ENCODE measurements at regions not wholly inside any gene's neighbourhood (a gene's known extent, or its start where the extent isn't known, plus 50 kb on each side); places are given as distances from the start of the nearest gene placed in this dataset.

DNA sequence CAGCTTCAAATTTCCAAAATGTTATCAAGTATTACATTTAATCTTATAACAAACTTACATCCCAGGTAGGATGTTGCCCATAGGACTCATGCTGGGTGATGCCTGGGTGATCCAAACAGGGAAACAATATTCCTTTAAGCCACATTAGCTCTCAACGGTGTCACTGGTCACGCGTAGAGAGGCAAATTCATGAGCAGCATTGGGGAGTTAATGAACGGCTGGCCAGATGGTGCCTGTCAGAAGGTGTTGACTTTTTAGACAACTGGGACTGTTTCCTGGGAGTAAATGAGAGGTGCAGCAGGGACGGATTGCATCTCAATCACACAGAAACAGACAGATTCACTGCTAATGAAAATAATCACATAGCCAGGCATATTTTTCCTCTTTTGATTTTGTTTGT, 83.3 kb upstream of the ID4 start:
- DNase-seq (no peak), ATAC-seq (no peak)
- no peak for TF ChIP-seq EZH2 (IDR thresholded peaks at IDR 0.05; ENCODE audit: low read length, unreplicated experiment)
- TF ChIP-seq, protein P1, sequence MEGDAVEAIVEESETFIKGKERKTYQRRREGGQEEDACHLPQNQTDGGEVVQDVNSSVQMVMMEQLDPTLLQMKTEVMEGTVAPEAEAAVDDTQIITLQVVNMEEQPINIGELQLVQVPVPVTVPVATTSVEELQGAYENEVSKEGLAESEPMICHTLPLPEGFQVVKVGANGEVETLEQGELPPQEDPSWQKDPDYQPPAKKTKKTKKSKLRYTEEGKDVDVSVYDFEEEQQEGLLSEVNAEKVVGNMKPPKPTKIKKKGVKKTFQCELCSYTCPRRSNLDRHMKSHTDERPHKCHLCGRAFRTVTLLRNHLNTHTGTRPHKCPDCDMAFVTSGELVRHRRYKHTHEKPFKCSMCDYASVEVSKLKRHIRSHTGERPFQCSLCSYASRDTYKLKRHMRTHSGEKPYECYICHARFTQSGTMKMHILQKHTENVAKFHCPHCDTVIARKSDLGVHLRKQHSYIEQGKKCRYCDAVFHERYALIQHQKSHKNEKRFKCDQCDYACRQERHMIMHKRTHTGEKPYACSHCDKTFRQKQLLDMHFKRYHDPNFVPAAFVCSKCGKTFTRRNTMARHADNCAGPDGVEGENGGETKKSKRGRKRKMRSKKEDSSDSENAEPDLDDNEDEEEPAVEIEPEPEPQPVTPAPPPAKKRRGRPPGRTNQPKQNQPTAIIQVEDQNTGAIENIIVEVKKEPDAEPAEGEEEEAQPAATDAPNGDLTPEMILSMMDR (conservative IDR thresholded peaks at IDR 0.05; ENCODE audit: low read depth, low read length), result no peak
- TF ChIP-seq EZH2phosphoT487 (IDR thresholded peaks at IDR 0.05; ENCODE audit: borderline replicate concordance, low read length), result no peak
- Histone ChIP-seq H3K36me3 (ENCODE audit: low read depth, low read length) (no peaks in the 10 kb centered on the region), H3K9me3 (ENCODE audit: low read length) (no peaks in the 10 kb centered on the region), H2AFZ (ENCODE audit: low read length) (no peak overlapping the region), H3K27me3 (ENCODE audit: low read length) (no peaks in the 10 kb centered on the region), H3F3A (ENCODE audit: low read length, unreplicated experiment) (no peaks in the 10 kb centered on the region), H4K20me1 (ENCODE audit: low read length) (no peaks in the 10 kb centered on the region), H3K4me2 (ENCODE audit: low read length) (no peak overlapping the region), H3K4me3 (ENCODE audit: low read length) (no peak overlapping the region), H3K27ac (ENCODE audit: low read length) (no peak overlapping the region), H3K79me2 (ENCODE audit: low read length) (no peaks in the 10 kb centered on the region), H3K4me1 (ENCODE audit: insufficient read depth, low read length) (peaks cover 30% of the 10 kb centered on the region), H3K9me2 (replicated peaks; ENCODE audit: low read length) (no peaks in the 10 kb centered on the region), H3K9ac (ENCODE audit: low read length) (no peak overlapping the region)
- ChIA-PET CTCF (no interaction called here), POLR2A (ENCODE audit: unreplicated experiment) (no interaction called here)
- intact Hi-C loops (cut with micrococcal nuclease), result loop anchor here (2.0 kb wide), 1 partner anchor 49 kb away; no protein-coding TSS in a partner anchor
- BruUV-seq (replicated peaks), result no TSS peak

DNA sequence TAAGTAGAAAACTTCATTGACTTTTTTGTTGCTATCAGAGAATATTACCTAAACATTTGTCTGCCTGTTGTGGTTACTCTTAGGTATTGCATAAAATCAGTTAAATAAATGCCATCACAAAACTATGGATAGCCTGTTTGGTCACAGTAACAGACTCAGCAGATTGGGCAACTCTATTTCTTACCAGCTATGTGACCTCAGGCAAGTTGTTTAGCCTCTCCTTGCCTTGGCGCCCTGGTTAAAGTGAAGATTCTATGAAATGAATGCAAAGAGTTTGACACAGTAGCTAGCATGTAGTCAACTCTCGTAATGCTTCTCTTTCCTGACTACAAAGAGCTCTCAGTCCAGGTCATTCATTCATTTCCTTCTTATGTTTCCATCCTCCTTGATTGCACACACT, 82.5 kb upstream of the ID4 start:
- ATAC-seq (no peak), DNase-seq (no peak)
- no peak overlapping the region for H3K9ac ChIP-seq (ENCODE audit: low read length)
- no peak overlapping the region for H3K27ac ChIP-seq (ENCODE audit: low read length)
- H3K27me3 ChIP-seq (ENCODE audit: low read length), result no peaks in the 10 kb centered on the region
- intact Hi-C loops (cut with micrococcal nuclease), result no loop called here
- H3K9me2 ChIP-seq (replicated peaks; ENCODE audit: low read length), result no peaks in the 10 kb centered on the region
- POLR2A ChIA-PET (ENCODE audit: unreplicated experiment), result no interaction called here
- no TSS peak for BruUV-seq (replicated peaks)
- peaks cover 38% of the 10 kb centered on the region for H3K4me1 ChIP-seq (ENCODE audit: insufficient read depth, low read length)
- H4K20me1 ChIP-seq (ENCODE audit: low read length), result no peaks in the 10 kb centered on the region
- H3K4me2 ChIP-seq (ENCODE audit: low read length), result no peak overlapping the region
- H3K4me3 ChIP-seq (ENCODE audit: low read length), result no peak overlapping the region
- H3F3A ChIP-seq (ENCODE audit: low read length, unreplicated experiment), result no peaks in the 10 kb centered on the region
- TF ChIP-seq EZH2 (IDR thresholded peaks at IDR 0.05; ENCODE audit: low read length, unreplicated experiment), result no peak
- TF ChIP-seq, protein P1 (conservative IDR thresholded peaks at IDR 0.05; ENCODE audit: low read depth, low read length), result no peak
- TF ChIP-seq EZH2phosphoT487 (IDR thresholded peaks at IDR 0.05; ENCODE audit: borderline replicate concordance, low read length), result no peak
- H2AFZ ChIP-seq (ENCODE audit: low read length), result no peak overlapping the region
- no peaks in the 10 kb centered on the region for H3K36me3 ChIP-seq (ENCODE audit: low read depth, low read length)
- no peaks in the 10 kb centered on the region for H3K9me3 ChIP-seq (ENCODE audit: low read length)
- CTCF ChIA-PET, result no interaction called here
- no peaks in the 10 kb centered on the region for H3K79me2 ChIP-seq (ENCODE audit: low read length)

DNA sequence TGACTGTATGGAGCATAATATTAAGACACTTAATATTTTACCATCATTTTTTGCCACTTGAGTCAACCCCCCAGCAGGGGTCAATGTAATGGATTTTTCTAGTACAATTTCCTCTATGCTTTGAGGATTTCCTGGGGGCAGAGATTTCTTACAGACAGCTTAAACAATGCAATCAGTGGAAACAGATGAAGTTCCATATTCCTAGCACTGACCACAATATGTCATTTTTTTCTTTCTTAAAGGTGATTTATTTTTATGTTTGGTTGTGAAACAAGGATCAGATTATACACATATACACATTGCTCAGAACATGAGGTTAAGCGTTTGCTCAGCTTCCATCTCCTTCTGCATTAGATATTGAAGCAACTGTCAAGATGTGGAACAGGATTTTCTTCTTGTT, 82.0 kb upstream of the ID4 start:
- CTCF ChIA-PET, result no interaction called here
- Histone ChIP-seq H3K27me3 (ENCODE audit: low read length) (no peaks in the 10 kb centered on the region), H3K27ac (ENCODE audit: low read length) (no peak overlapping the region), H3K9me3 (ENCODE audit: low read length) (no peaks in the 10 kb centered on the region), H3K4me3 (ENCODE audit: low read length) (no peak overlapping the region), H3K79me2 (ENCODE audit: low read length) (no peaks in the 10 kb centered on the region), H3K4me2 (ENCODE audit: low read length) (no peak overlapping the region), H3K9me2 (replicated peaks; ENCODE audit: low read length) (no peaks in the 10 kb centered on the region), H3K4me1 (ENCODE audit: insufficient read depth, low read length) (peaks cover 43% of the 10 kb centered on the region), H3K9ac (ENCODE audit: low read length) (no peak overlapping the region), H3F3A (ENCODE audit: low read length, unreplicated experiment) (no peaks in the 10 kb centered on the region), H3K36me3 (ENCODE audit: low read depth, low read length) (no peaks in the 10 kb centered on the region), H4K20me1 (ENCODE audit: low read length) (no peaks in the 10 kb centered on the region), H2AFZ (ENCODE audit: low read length) (no peak overlapping the region)
- no TSS peak for BruUV-seq (replicated peaks)
- DNase-seq, result no peak
- ATAC-seq, result no peak
- TF ChIP-seq, protein P1 (conservative IDR thresholded peaks at IDR 0.05; ENCODE audit: low read depth, low read length), result no peak
- TF ChIP-seq EZH2 (IDR thresholded peaks at IDR 0.05; ENCODE audit: low read length, unreplicated experiment), result no peak
- intact Hi-C loops (cut with micrococcal nuclease), result no loop called here
- POLR2A ChIA-PET (ENCODE audit: unreplicated experiment), result no interaction called here

Measured in PC-3 (cell line).